NCI-H82 treated with DMSO at 0.1 percent for 48 hours (cell line): ENCODE measurements at regions not wholly inside any gene's neighbourhood (a gene's known extent, or its start where the extent isn't known, plus 50 kb on each side); places are given as distances from the start of the nearest gene placed in this dataset.
"Not testable (repeated sequence)": the region's sequence is repeated elsewhere in the genome, so short reads cannot be mapped to it uniquely, and the experiment has no call there.

Experiments
- DNase-seq: peaks from one replicate; lab custom pipeline; 2025; ENCODE audit not compliant: unreplicated experiment; lab: John Stamatoyannopoulos, UW

DNA sequence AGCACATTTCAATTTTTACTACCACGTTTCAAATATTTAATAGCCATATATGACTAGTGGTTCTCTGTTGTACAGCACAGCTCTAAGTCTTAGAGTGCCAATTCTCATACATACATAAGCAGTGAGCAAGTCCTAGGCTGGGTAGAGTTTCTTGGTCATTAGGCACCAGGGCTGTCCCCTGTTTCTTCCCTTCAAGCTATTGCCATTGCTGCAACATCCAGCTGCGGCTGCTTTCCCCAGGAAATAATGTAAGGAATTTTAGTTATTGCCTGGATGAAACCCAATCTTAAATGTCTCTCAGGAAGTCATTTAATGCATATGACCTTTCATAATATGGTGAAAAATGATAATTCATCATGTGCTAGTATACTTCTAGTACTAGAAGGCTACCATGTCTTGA is 74.1 kb upstream of the PPP3CA start:
- no peak for DNase-seq

DNA sequence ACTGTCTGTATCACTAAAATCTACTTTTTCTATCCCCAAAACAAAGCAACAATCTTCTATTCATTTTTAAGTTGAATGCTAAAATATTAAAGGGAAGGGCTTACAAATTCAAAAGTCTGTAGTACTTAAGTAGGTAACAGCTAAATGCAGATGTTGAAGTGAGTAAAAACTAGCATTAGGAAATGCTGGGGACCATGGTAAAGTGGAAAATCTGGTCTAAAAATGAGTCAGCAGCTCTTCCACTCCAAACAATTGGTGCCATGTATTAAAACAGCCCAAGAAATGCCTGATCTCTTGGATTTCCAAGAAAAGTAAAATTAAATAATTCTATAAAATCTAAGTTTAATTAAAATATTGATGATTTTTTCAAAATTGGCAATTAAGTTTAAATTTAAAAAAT is 73.3 kb upstream of the PPP3CA start:
- DNase-seq = no peak

DNA sequence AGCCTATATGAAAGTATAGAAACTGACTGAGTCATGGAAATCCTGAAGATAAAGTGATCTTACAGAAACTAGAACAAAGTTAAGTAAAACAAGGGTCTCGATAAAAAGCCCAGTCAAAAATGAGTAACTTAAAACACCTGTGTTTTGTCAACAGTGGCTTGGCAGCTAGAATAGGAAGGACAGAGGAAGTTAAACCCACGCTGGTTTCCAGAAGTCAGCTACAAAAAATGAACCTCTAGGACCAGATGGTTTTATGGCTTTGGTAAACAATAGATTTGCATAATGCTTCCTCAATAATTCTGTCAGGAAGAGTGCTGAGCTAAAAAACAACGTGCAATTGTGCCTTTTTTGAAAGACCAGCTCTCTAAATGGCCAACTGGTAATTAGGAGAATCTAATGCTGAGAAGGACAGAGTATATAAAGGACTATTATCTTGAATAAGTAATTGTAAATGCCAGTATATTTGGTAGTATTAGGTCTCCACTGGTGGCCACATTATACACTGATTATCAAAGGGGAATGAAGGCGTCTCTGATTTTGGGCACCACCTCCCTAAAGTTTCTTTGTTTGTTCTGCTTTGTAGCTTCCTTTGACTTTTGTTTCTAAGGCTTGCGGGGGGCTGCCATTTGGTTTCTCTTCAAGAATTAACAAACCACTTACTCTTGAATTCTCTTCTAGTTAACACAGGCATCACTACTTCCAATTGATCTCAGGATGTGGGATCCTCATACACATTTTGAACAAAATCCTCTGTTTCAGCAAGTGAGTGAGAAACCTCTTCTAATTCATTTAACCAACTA is 72.2 kb upstream of the PPP3CA start:
- no peak for DNase-seq

DNA sequence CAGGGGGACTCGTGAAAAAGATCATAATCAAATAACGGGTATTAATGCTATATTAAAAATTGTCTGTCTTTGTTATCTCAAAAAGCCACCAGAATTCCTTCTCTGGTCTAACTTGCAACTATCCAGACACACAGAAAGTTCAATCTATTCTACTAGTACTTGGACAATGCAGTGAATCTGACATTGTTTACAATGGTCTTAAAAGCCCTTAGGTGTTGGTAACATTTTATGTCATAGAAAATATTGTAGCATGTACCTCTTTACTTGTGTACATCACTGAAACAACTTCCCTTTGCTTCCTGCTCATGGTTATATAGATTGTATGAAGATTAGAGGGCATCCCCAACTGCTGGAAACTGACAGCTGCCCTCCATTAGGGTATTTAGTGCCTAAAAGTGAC is 71.1 kb upstream of the PPP3CA start:
- DNase-seq = no peak

DNA sequence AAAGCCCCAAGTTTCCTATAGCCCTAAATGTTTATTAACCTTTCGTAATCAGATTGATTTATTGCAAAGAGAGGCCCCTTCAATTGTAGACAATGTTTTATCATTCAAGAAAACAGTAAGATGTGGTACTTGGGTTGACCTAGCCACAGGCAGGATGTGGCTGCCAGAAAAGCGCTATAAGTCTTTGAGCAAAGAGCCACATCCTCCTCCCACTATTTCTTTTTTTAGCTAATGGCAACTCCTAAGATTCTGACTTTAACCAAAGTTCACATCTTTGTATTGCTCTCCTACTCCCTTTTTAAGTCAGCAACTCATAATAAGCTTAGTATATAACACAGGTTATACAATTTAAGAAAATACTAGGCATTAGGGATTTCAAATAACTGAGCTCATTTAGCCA is 70.7 kb upstream of the PPP3CA start:
- no peak for DNase-seq

DNA sequence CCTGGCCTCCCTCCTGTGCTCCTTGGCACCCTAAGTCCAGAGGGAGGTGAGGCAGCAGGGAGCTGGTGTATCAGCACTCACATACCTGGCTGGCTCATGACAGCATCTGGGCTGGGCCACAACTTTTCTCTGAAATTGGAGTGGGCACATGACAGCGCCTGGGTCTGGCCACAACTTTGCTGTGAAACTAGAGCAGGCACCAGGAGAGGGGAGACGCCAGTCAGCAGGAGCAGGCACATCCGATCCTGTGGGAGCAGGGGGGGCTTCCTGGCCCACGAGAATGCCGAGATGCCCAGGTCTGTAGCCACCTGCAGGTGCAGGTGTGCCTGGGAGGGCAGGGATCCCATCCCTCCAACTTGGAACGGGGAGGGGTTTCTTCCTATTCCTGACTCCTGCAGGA is 69.7 kb upstream of the PPP3CA start:
- DNase-seq = no peak

DNA sequence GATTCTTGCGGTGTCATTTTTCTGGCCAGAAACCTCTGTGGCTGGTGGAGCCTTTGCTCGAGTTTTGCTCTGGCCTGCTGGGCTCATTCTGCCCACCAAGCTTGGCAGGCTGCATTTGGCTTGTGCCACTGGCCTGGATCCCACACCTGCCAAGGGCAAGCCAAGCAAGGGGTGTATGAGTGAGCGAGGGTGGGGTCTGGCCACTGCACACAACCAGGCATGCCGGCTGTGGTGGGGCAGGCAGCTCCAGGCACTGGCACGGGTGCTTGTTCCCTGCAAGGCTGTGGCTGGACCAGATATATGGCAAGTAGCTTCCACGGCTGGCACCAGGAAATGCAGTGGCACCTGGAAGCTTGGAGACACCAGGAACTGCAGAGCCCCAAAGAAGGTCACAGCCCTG is 68.6 kb upstream of the PPP3CA start:
- DNase-seq = no peak

DNA sequence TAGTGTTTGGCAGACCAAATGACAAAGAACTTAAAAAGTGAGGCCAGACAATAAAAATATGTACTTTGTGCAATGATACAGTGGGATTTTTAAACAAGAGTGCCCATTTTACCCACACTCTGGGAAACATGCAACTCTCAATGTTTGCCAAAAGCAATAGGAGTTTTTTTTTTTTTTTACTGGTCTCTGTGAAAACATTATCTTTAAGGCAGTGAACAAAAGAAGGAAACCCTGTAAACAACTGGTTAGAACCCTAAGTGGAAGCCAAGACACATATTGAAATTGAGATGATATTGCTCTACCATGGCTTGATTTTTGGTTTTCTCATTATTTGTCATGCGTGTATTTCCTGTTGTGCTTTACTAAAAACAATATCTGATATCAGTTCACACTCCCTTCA is 67.2 kb upstream of the PPP3CA start:
- no peak for DNase-seq

DNA sequence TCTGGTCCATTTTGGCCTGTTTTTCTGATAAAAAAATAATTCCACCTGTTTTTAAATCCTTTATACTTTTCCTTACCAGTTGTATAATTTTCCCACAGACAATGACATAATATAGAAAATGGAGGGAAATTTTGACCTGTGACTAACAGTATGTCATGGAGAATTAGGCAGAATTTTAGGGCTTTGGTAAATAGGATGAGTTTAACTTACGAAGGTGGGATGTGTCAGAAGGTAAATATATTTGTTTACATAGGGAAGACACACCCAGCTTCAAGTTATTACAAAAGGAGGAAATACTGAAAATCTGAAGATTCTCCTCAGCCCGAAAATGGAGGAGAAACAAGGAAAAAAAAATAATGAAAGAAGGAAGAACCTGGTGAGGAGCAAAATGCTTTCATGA is 64.6 kb upstream of the PPP3CA start:
- DNase-seq = no peak

DNA sequence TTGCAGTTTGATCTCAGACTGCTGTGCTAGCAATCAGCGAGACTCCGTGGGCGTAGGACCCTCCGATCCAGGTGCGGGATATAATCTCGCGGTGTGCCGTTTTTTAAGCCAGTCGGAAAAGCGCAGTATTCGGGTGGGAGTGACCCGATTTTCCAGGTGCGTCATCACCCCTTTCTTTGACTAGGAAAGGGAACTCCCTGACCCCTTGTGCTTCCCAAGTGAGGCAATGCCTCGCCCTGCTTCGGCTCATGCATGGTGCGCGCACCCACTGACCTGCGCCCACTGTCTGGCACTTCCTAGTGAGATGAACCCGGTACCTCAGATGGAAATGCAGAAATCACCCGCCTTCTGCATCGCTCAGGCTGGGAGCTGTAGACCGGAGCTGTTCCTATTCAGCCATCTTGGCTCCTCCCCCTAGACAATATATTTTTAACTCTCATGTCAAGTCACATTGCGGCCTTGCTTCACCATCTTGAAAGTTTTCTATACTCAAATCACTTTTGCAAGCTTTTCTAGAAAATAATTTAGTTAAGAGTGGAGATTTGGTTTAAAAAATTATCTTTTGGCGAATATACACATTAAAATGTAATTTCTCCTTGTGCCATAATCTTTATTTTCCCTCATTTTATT is 64.1 kb upstream of the PPP3CA start:
- not testable (repeated sequence) for DNase-seq

DNA sequence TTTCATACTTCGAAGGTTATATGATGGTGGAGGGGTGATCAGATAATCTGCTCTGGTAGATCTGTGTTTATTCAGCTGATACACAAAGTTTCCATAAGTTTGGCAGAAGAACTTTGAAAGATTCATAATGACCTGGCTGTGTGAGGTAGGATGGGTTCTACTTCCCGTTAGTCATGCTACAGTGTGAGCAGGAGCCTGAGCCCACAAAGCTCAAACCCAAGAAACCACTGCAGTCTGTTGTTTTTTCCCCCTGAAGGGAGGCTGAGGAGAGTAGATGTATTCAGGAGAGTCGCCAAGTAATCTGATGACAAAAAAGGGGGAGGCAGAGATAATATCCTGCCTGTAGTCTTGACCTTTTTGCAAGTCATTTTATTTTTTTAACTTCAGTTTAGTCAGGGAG is 52.8 kb upstream of the PPP3CA start:
- DNase-seq = no peak

DNA sequence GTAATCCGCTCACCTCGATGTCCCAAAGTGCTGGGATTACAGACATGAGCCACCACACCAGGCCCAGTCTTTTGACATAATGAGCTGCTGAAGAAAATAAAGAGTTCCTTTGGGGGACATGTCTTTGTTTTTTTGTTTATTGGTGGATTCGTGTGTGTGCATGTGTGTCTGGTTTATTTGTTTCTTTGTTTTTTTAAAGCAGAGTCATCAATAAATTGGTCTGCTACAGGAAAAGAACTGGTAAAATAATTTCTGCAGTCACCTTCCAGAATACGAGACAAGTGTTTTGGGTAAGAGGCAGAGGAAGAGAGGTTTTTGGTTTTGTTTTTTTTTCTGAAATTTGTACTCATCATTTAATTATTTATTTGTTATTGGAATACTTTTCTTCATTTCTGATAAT is 51.5 kb upstream of the PPP3CA start:
- DNase-seq = no peak
